CD4-positive, alpha-beta T cell (primary cell): ENCODE measurements at regions not wholly inside any gene's neighbourhood (a gene's known extent, or its start where the extent isn't known, plus 50 kb on each side); places are given as distances from the start of the nearest gene placed in this dataset.
"Not testable (repeated sequence)": the region's sequence is repeated elsewhere in the genome, so short reads cannot be mapped to it uniquely, and the experiment has no call there.

Source experiments
- ATAC-seq: fragments of 200-7000 bp; cut with Tn5 transposase; one replicate; pipeline ENCODE4 v1.10.0; 2022; ENCODE audit warnings: mild to moderate bottlenecking; ENCODE audit not compliant: poor library complexity
- CTCF ChIA-PET: fragments of 350-600 bp; sonication (Branson Sonifier 250); formaldehyde crosslinking; loops from one replicate; lab custom pipeline; 2021; ENCODE audit warnings: antibody characterized with exemption, inconsistent platforms; lab: Charles Lee
- POLR2A ChIA-PET: fragments of 350-600 bp; sonication (Branson Sonifier 250); formaldehyde crosslinking; loops from one replicate; lab custom pipeline; 2021; ENCODE audit warnings: antibody characterized with exemption, inconsistent platforms; lab: Charles Lee
- DNase-seq, 14 experiments: peaks; one replicate each; pipeline ENCODE4 v3.0.0-alpha.2; 2013 to 2020; ENCODE audit warnings: mixed read lengths in 2 of 14
- H3K27ac ChIP-seq, 2 donors: one replicate each; pipeline versions ENCODE4 v1.5.1 to v1.7.0; 2013; ENCODE audit warnings: low read length in 2 of 2, low read depth in 1 of 2, mild to moderate bottlenecking in 1 of 2
- H3K27me3 ChIP-seq, 2 experiments: 1 replicate in 1 of 2; 2 replicates in 1 of 2; pipeline versions ENCODE4 v1.6.1 to v1.7.0; 2013; ENCODE audit warnings: low read length in 2 of 2, control low read depth in 1 of 2, mild to moderate bottlenecking in 1 of 2, moderate library complexity in 1 of 2; ENCODE audit not compliant: insufficient read depth in 2 of 2, control insufficient read depth in 1 of 2
- H3K36me3 ChIP-seq: one replicate; pipeline ENCODE4 v1.6.1; 2013; ENCODE audit warnings: low read length, control low read depth; ENCODE audit not compliant: insufficient read depth
- H3K4me1 ChIP-seq: one replicate; pipeline ENCODE4 v1.6.1; 2013; ENCODE audit warnings: low read length, control low read depth; ENCODE audit not compliant: insufficient read depth
- H3K4me3 ChIP-seq: one replicate; pipeline ENCODE4 v1.5.1; 2013; ENCODE audit warnings: mild to moderate bottlenecking, low read length, moderate library complexity
- H3K9me3 ChIP-seq, 2 experiments: 1 replicate in 1 of 2; 2 replicates in 1 of 2; pipeline versions ENCODE4 v1.6.1 to v1.7.0; 2013; ENCODE audit warnings: low read length in 2 of 2, mild to moderate bottlenecking in 2 of 2, control low read depth in 1 of 2, moderate library complexity in 1 of 2; ENCODE audit not compliant: control insufficient read depth in 1 of 2, insufficient read depth in 1 of 2
- H3K27ac Mint-ChIP-seq: one replicate; pipeline ENCODE4 v1.8.0; 2020; ENCODE audit warnings: mixed read lengths
- H3K27me3 Mint-ChIP-seq: one replicate; pipeline ENCODE4 v1.8.0; 2021; ENCODE audit warnings: mixed read lengths
- H3K36me3 Mint-ChIP-seq: one replicate; pipeline ENCODE4 v1.8.0; 2021; ENCODE audit warnings: low read depth, mixed read lengths
- H3K4me1 Mint-ChIP-seq: one replicate; pipeline ENCODE4 v1.8.0; 2021; ENCODE audit warnings: low read depth, mixed read lengths
- H3K4me3 Mint-ChIP-seq: one replicate; pipeline ENCODE4 v1.8.0; 2020; ENCODE audit warnings: mild to moderate bottlenecking, mixed read lengths
- H3K9me3 Mint-ChIP-seq: one replicate; pipeline ENCODE4 v1.8.0; 2020; ENCODE audit warnings: mixed read lengths
- CTCF ChIP-seq: fragments of 200-600 bp; IDR thresholded peaks from one replicate; pipeline ENCODE4 v1.8.0; 2022; ENCODE audit warnings: antibody characterized with exemption, mild to moderate bottlenecking
- intact Hi-C, 2 experiments: fragments of 100-400 bp; cut with DNase I in 1 of 2; cut with micrococcal nuclease in 1 of 2; formaldehyde crosslinking; loops; one replicate each; pipeline versions ENCODE4 v1.15.1 to v1.9.0; 2023 to 2025; cut with DNase I, micrococcal nuclease

DNA sequence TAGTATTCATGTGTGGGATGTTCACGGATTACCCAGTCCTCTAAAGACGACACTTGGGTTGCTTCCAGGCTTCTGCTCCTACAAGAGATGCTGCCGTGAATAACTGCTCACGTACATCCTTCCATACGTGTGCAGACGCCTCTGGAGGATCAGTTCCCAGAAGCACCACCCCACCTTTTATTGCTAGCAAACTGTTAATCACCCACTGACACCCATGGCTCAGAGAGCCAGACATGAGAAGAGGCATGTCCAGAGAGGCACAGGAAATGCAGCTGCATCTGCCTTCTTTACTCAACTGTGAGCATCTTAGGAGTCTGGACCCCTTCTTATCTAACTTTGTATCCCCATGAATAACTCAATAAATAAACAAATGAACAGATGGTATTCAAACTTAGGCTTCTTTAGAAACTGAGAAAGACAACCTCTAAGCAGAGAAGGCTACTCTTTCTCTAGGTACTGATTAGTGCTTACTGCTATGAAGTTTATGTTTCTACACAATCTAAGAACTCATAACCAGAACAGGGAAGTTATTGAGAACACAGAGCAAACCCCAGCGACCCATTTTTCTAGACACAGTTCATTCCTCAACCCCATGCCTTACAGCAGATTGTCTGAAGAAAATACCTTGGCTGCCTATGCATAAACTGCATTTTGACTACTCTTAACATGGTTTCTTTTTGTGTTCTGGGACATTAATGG lies 228.7 kb upstream of the RREB1 start:
- Histone ChIP-seq H3K4me1 (no peaks in the 10 kb centered on the region), H3K27ac (no peak overlapping the region), H3K4me3 (no peak overlapping the region), H3K27me3 (peaks cover 0 to 2% of the 10 kb centered on the region in 2 experiments), H3K36me3 (no peaks in the 10 kb centered on the region), H3K9me3 (no peaks in the 10 kb centered on the region)
- Mint-ChIP-seq H3K36me3 (no peaks in the 10 kb centered on the region), H3K4me3 (no peak overlapping the region), H3K9me3 (no peaks in the 10 kb centered on the region), H3K4me1 (no peaks in the 10 kb centered on the region), H3K27me3 (no peaks in the 10 kb centered on the region), H3K27ac (no peak overlapping the region)
- intact Hi-C loops = no loop called here
- ATAC-seq = no peak
- POLR2A ChIA-PET = no interaction called here
- no peak for DNase-seq
- CTCF ChIA-PET = no interaction called here
- TF ChIP-seq CTCF = no peak

DNA sequence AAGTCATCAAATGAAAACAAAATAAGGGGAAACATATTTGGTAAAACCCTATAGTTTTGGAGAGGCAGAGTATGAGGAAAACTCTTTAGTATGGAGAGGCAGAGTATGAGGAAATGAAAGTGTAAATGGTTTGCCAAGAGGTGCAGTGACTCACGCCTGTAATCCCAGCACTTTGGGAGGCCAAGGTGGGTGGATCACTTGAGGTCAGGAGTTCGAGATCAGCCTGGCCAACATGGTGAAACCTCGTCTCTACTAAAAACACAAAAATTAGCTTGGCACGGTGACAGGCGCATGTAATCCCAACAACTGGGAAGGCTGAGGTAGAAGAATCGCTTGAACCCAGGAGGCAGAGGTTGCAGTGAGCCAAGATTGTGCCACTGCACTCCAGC lies 228.2 kb upstream of the RREB1 start:
- H3K4me3 ChIP-seq, ATAC-seq: not testable (repeated sequence)

GRCh38 chr6:6880745-6881437 lies 226.9 kb upstream of the RREB1 start:
- H3K4me1 Mint-ChIP-seq = no peaks in the 10 kb centered on the region
- no peaks in the 10 kb centered on the region for H3K36me3 ChIP-seq
- H3K4me3 Mint-ChIP-seq = no peak overlapping the region
- no peak overlapping the region for H3K4me3 ChIP-seq
- DNase-seq = no peak
- ATAC-seq = no peak
- no peak for TF ChIP-seq CTCF
- H3K4me1 ChIP-seq = no peaks in the 10 kb centered on the region
- peaks cover 0 to 2% of the 10 kb centered on the region in 2 experiments for H3K27me3 ChIP-seq
- CTCF ChIA-PET = no interaction called here
- no peaks in the 10 kb centered on the region for H3K9me3 ChIP-seq
- no peaks in the 10 kb centered on the region for H3K9me3 Mint-ChIP-seq
- H3K27me3 Mint-ChIP-seq = no peaks in the 10 kb centered on the region
- no peak overlapping the region for H3K27ac ChIP-seq
- no peaks in the 10 kb centered on the region for H3K36me3 Mint-ChIP-seq
- POLR2A ChIA-PET = no interaction called here
- no peak overlapping the region for H3K27ac Mint-ChIP-seq
- intact Hi-C loops = no loop called here

More for the DNA sequence above, 228.2 kb upstream of the RREB1 start:
- H3K9me3 Mint-ChIP-seq, CTCF ChIA-PET, H3K27ac ChIP-seq, H3K27ac Mint-ChIP-seq, H3K36me3 Mint-ChIP-seq, intact Hi-C loops, H3K27me3 Mint-ChIP-seq, H3K4me1 ChIP-seq, H3K9me3 ChIP-seq, H3K4me1 Mint-ChIP-seq, H3K27me3 ChIP-seq, H3K36me3 ChIP-seq, H3K4me3 Mint-ChIP-seq, POLR2A ChIA-PET: not testable (repeated sequence)
- DNase-seq = peak in 1 of 14 experiments; percentile 36
